ENCODE measurements at regions not wholly inside any gene's neighbourhood (a gene's known extent, or its start where the extent isn't known, plus 50 kb on each side); places are given as distances from the start of the nearest gene placed in this dataset.

- Histone ChIP-seq H3K4me3 (ENCODE audit: low read depth, low read length) (no peak overlapping the region), H3K36me3 (ENCODE audit: control insufficient read depth, insufficient read depth, low read length) (no peaks in the 10 kb centered on the region), H3K27me3 (ENCODE audit: control insufficient read depth, insufficient read depth, low read length) (no peaks in the 10 kb centered on the region), H3K9ac (ENCODE audit: low read length) (no peak overlapping the region), H3K4me1 (ENCODE audit: control insufficient read depth, insufficient read depth, low read length) (no peaks in the 10 kb centered on the region; the same call in 1 of the 2 replicates), H3K9me3 (ENCODE audit: control insufficient read depth, insufficient read depth, low read depth, low read length) (no peaks in the 10 kb centered on the region), H3K27ac (ENCODE audit: low read depth, low read length) (no peak overlapping the region)
These were observed 1268.7 kb upstream of the PCDH20 start for GRCh38 chr13:62684359-62684758.

- no peak overlapping the region for H3K9ac ChIP-seq (ENCODE audit: low read length)
- no peak overlapping the region for H3K27ac ChIP-seq (ENCODE audit: low read depth, low read length)
- H3K9me3 ChIP-seq (ENCODE audit: control insufficient read depth, insufficient read depth, low read depth, low read length), result no peaks in the 10 kb centered on the region
- no peaks in the 10 kb centered on the region for H3K36me3 ChIP-seq (ENCODE audit: control insufficient read depth, insufficient read depth, low read length)
- H3K4me1 ChIP-seq (ENCODE audit: control insufficient read depth, insufficient read depth, low read length), result no peaks in the 10 kb centered on the region
- no peaks in the 10 kb centered on the region for H3K27me3 ChIP-seq (ENCODE audit: control insufficient read depth, insufficient read depth, low read length)
- H3K4me3 ChIP-seq (ENCODE audit: low read depth, low read length), result no peak overlapping the region
These were observed 1267.1 kb upstream of the PCDH20 start for GRCh38 chr13:62682788-62683187.

GRCh38 chr13:62678039-62678438 lies 1262.4 kb upstream of the PCDH20 start:
- H3K4me1 ChIP-seq (ENCODE audit: control insufficient read depth, insufficient read depth, low read length), result no peaks in the 10 kb centered on the region
- H3K27me3 ChIP-seq (ENCODE audit: control insufficient read depth, insufficient read depth, low read length), result no peaks in the 10 kb centered on the region
- H3K27ac ChIP-seq (ENCODE audit: low read depth, low read length), result no peak overlapping the region
- H3K9ac ChIP-seq (ENCODE audit: low read length), result no peak overlapping the region
- H3K4me3 ChIP-seq (ENCODE audit: low read depth, low read length), result no peak overlapping the region
- no peaks in the 10 kb centered on the region for H3K9me3 ChIP-seq (ENCODE audit: control insufficient read depth, insufficient read depth, low read depth, low read length)
- no peaks in the 10 kb centered on the region for H3K36me3 ChIP-seq (ENCODE audit: control insufficient read depth, insufficient read depth, low read length)

- H3K4me3 ChIP-seq (ENCODE audit: low read depth, low read length), result no peak overlapping the region
- H3K9ac ChIP-seq (ENCODE audit: low read length), result no peak overlapping the region
- no peaks in the 10 kb centered on the region for H3K4me1 ChIP-seq (ENCODE audit: control insufficient read depth, insufficient read depth, low read length)
- H3K36me3 ChIP-seq (ENCODE audit: control insufficient read depth, insufficient read depth, low read length), result no peaks in the 10 kb centered on the region
- no peak overlapping the region for H3K27ac ChIP-seq (ENCODE audit: low read depth, low read length)
- H3K27me3 ChIP-seq (ENCODE audit: control insufficient read depth, insufficient read depth, low read length), result no peaks in the 10 kb centered on the region
- no peaks in the 10 kb centered on the region for H3K9me3 ChIP-seq (ENCODE audit: control insufficient read depth, insufficient read depth, low read depth, low read length)
These were observed 1248.1 kb upstream of the PCDH20 start for GRCh38 chr13:62663767-62664166.

- Histone ChIP-seq H3K27ac (ENCODE audit: low read depth, low read length) (no peak overlapping the region), H3K4me3 (ENCODE audit: low read depth, low read length) (no peak overlapping the region), H3K4me1 (ENCODE audit: control insufficient read depth, insufficient read depth, low read length) (no peaks in the 10 kb centered on the region), H3K9ac (ENCODE audit: low read length) (no peak overlapping the region), H3K27me3 (ENCODE audit: control insufficient read depth, insufficient read depth, low read length) (no peaks in the 10 kb centered on the region), H3K36me3 (ENCODE audit: control insufficient read depth, insufficient read depth, low read length) (no peaks in the 10 kb centered on the region), H3K9me3 (ENCODE audit: control insufficient read depth, insufficient read depth, low read depth, low read length) (no peaks in the 10 kb centered on the region)
These were observed 1243.7 kb upstream of the PCDH20 start for GRCh38 chr13:62659365-62659764.

GRCh38 chr13:62653371-62653770 lies 1237.7 kb upstream of the PCDH20 start:
- no peaks in the 10 kb centered on the region for H3K36me3 ChIP-seq (ENCODE audit: control insufficient read depth, insufficient read depth, low read length)
- no peak overlapping the region for H3K27ac ChIP-seq (ENCODE audit: low read depth, low read length)
- H3K9ac ChIP-seq (ENCODE audit: low read length), result no peak overlapping the region
- no peaks in the 10 kb centered on the region for H3K4me1 ChIP-seq (ENCODE audit: control insufficient read depth, insufficient read depth, low read length)
- H3K9me3 ChIP-seq (ENCODE audit: control insufficient read depth, insufficient read depth, low read depth, low read length), result no peaks in the 10 kb centered on the region
- no peak overlapping the region for H3K4me3 ChIP-seq (ENCODE audit: low read depth, low read length)
- no peaks in the 10 kb centered on the region for H3K27me3 ChIP-seq (ENCODE audit: control insufficient read depth, insufficient read depth, low read length)

GRCh38 chr13:62643799-62644524 lies 1228.3 kb upstream of the PCDH20 start:
- Histone ChIP-seq H3K9me3 (ENCODE audit: control insufficient read depth, insufficient read depth, low read depth, low read length) (no peaks in the 10 kb centered on the region; the same call in 1 of the 2 replicates), H3K27ac (ENCODE audit: low read depth, low read length) (no peak overlapping the region), H3K4me1 (ENCODE audit: control insufficient read depth, insufficient read depth, low read length) (peaks cover 8% of the 10 kb centered on the region; the same call in 1 of the 2 replicates), H3K9ac (ENCODE audit: low read length) (no peak overlapping the region), H3K4me3 (ENCODE audit: low read depth, low read length) (no peak overlapping the region), H3K27me3 (ENCODE audit: control insufficient read depth, insufficient read depth, low read length) (no peaks in the 10 kb centered on the region), H3K36me3 (ENCODE audit: control insufficient read depth, insufficient read depth, low read length) (no peaks in the 10 kb centered on the region)

GRCh38 chr13:62643007-62643483 lies 1227.4 kb upstream of the PCDH20 start:
- Histone ChIP-seq H3K36me3 (ENCODE audit: control insufficient read depth, insufficient read depth, low read length) (no peaks in the 10 kb centered on the region), H3K4me3 (ENCODE audit: low read depth, low read length) (no peak overlapping the region), H3K27me3 (ENCODE audit: control insufficient read depth, insufficient read depth, low read length) (no peaks in the 10 kb centered on the region), H3K4me1 (ENCODE audit: control insufficient read depth, insufficient read depth, low read length) (peaks cover 8% of the 10 kb centered on the region; the same call in 1 of the 2 replicates), H3K27ac (ENCODE audit: low read depth, low read length) (no peak overlapping the region), H3K9ac (ENCODE audit: low read length) (no peak overlapping the region), H3K9me3 (ENCODE audit: control insufficient read depth, insufficient read depth, low read depth, low read length) (no peaks in the 10 kb centered on the region; the same call in 1 of the 2 replicates)

- Histone ChIP-seq H3K27me3 (ENCODE audit: control insufficient read depth, insufficient read depth, low read length) (no peaks in the 10 kb centered on the region), H3K4me3 (ENCODE audit: low read depth, low read length) (no peak overlapping the region), H3K27ac (ENCODE audit: low read depth, low read length) (no peak overlapping the region), H3K9me3 (ENCODE audit: control insufficient read depth, insufficient read depth, low read depth, low read length) (no peaks in the 10 kb centered on the region), H3K9ac (ENCODE audit: low read length) (no peak overlapping the region), H3K4me1 (ENCODE audit: control insufficient read depth, insufficient read depth, low read length) (no peaks in the 10 kb centered on the region), H3K36me3 (ENCODE audit: control insufficient read depth, insufficient read depth, low read length) (no peaks in the 10 kb centered on the region)
These were observed 1219.5 kb upstream of the PCDH20 start for GRCh38 chr13:62635161-62635560.

- no peaks in the 10 kb centered on the region for H3K4me1 ChIP-seq (ENCODE audit: control insufficient read depth, insufficient read depth, low read length)
- H3K9ac ChIP-seq (ENCODE audit: low read length), result no peak overlapping the region
- no peaks in the 10 kb centered on the region for H3K9me3 ChIP-seq (ENCODE audit: control insufficient read depth, insufficient read depth, low read depth, low read length)
- no peak overlapping the region for H3K4me3 ChIP-seq (ENCODE audit: low read depth, low read length)
- H3K27ac ChIP-seq (ENCODE audit: low read depth, low read length), result no peak overlapping the region
- no peaks in the 10 kb centered on the region for H3K27me3 ChIP-seq (ENCODE audit: control insufficient read depth, insufficient read depth, low read length)
- no peaks in the 10 kb centered on the region for H3K36me3 ChIP-seq (ENCODE audit: control insufficient read depth, insufficient read depth, low read length)
These were observed 1217.8 kb upstream of the PCDH20 start for GRCh38 chr13:62633448-62633847.

- Histone ChIP-seq H3K4me3 (ENCODE audit: low read depth, low read length) (no peak overlapping the region), H3K9ac (ENCODE audit: low read length) (no peak overlapping the region), H3K27me3 (ENCODE audit: control insufficient read depth, insufficient read depth, low read length) (no peaks in the 10 kb centered on the region), H3K4me1 (ENCODE audit: control insufficient read depth, insufficient read depth, low read length) (no peaks in the 10 kb centered on the region), H3K36me3 (ENCODE audit: control insufficient read depth, insufficient read depth, low read length) (no peaks in the 10 kb centered on the region), H3K9me3 (ENCODE audit: control insufficient read depth, insufficient read depth, low read depth, low read length) (no peaks in the 10 kb centered on the region), H3K27ac (ENCODE audit: low read depth, low read length) (no peak overlapping the region)
These were observed 1216.0 kb upstream of the PCDH20 start for GRCh38 chr13:62631619-62632018.
